Erythroblast (primary cell): ENCODE measurements at regions not wholly inside any gene's neighbourhood (a gene's known extent, or its start where the extent isn't known, plus 50 kb on each side); places are given as distances from the start of the nearest gene placed in this dataset.

Source experiments
- GATA1 ChIP-seq: IDR thresholded peaks from 2 replicates; pipeline ENCODE4 v1.6.1; 2011; ENCODE audit warnings: low read depth, mild to moderate bottlenecking, control low read depth, low read length, moderate library complexity
- POLR2A ChIP-seq: IDR thresholded peaks from 2 replicates; pipeline ENCODE4 v1.6.1; 2011; ENCODE audit warnings: mild to moderate bottlenecking, low read length

GRCh38 chr10:105758209-105758998 is 1117.3 kb downstream of the SORCS3 start:
- no peak for TF ChIP-seq POLR2A
- TF ChIP-seq GATA1: no peak
